H1 (cell line): ENCODE measurements at regions not wholly inside any gene's neighbourhood (a gene's known extent, or its start where the extent isn't known, plus 50 kb on each side); places are given as distances from the start of the nearest gene placed in this dataset.

Source experiments
- CEBPB ChIP-seq: IDR thresholded peaks from 2 replicates; pipeline ENCODE4 v1.6.1; 2012; ENCODE audit warnings: low read depth, low read length
- USF2 ChIP-seq: IDR thresholded peaks from 2 replicates; pipeline ENCODE4 v1.6.1; 2011; ENCODE audit warnings: low read length, improper control_type of control experiment

DNA sequence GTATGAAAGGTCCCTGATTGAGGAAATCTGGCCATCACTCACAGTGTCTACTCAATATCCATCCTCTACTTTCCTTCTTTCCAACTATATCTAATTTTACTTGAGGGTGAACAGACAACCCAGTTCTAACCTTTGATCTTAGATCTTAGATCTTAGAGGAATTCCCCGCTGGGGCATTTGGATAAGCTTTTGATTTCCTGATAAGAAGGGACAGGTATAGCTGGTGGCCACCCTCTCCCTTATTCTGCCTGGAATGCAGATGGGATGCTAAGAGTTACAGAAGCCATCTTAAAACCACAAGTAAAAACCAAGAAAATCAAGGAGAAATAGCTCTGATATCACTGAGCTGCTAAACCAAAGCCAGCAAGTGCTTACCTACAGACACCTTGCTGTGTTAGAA lies 77.2 kb upstream of the ACSL3 start (continued):
- TF ChIP-seq USF2 (no peak), CEBPB (no peak)
